UCSD-AML1 (cell line): ENCODE measurements at regions not wholly inside any gene's neighbourhood (a gene's known extent, or its start where the extent isn't known, plus 50 kb on each side); places are given as distances from the start of the nearest gene placed in this dataset.
"Not testable (repeated sequence)": the region's sequence is repeated elsewhere in the genome, so short reads cannot be mapped to it uniquely, and the experiment has no call there.

Experiments
- DNase-seq: peaks from one replicate; lab custom pipeline; 2025; ENCODE audit not compliant: unreplicated experiment; lab: John Stamatoyannopoulos, UW

DNA sequence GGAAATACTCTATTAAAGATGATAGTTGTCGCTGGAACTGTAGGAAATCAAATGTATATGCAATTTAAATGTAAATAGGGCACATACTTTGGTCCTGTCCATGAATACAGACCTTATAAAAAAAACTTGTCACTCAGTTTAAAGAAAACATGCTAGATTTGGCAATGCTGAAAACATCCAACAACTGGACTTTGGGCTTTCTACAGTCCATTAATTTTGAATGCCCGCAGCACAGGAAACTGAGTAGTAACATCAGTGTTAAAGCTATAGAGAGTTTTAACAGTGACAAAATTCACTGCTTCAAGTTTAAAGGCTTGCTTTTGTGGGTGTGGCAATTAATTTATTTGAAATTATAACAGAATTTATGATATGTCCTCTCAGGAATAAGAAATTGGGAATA lies 578.4 kb downstream of the TRIML1 start:
- DNase-seq, result no peak

DNA sequence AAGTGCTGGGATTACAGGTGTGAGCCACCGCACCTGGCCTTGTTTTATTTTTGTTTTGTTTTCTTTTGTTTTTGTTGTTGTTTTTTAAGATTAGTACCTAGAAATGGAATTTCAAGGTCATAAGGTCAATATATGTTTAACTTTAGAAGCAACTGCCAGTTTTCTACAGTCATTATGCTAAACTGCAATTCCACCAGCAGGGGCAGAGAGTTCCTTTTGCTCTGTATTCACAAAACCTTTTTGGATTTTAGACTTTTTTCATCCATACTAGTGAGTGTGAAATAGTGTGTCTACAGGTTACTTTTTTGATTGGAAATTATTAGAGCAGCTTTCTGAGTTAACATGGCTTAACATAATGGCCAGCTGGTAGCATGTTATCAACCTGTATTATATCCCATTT lies 580.6 kb downstream of the TRIML1 start:
- DNase-seq, result no peak

- no peak for DNase-seq
Observed at GRCh38 chr4:188722911-188723310, 583.7 kb downstream of the TRIML1 start.

GRCh38 chr4:188727746-188728145 lies 588.5 kb downstream of the TRIML1 start:
- no peak for DNase-seq

GRCh38 chr4:188728359-188728758 lies 589.1 kb downstream of the TRIML1 start:
- DNase-seq, result no peak

DNA sequence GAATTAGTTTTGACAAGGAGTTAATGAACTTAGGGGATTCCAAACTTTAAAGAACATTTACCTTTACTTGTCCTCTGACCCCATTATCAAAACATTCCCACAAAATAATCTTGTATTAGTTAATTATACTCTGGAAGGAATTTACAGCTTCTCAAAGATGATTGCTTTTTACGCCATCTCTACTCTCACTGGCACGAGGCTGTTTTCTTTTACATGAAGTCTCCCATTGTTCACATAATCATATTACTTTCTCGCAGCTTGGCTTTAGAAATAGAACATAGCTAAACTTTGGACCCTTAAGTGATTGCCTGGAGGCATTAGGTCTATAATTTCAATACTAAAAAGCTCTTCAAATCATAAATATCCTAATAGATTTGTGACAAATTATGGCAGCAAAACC lies 592.9 kb downstream of the TRIML1 start:
- DNase-seq, result no peak

DNA sequence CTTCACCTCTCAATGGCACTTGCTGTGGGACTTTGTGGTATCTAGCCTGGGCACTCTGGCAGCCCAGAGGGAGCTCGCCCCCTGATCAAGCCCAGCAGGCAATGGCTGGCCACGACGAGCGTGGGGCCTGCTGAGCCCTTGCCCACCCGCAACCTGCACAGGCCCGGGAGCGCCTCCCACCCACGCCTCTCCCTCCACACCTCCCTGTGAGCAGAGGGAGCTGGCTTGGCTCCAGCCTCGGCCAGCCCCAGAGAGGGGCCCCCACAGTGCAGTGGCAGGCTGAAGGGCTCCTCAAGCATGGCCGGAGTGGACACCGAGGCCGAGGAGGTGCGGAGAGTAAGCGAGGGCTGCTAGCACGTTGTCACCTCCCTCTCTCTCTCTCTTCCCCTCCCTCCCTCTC lies 595.8 kb downstream of the TRIML1 start:
- no peak for DNase-seq

DNA sequence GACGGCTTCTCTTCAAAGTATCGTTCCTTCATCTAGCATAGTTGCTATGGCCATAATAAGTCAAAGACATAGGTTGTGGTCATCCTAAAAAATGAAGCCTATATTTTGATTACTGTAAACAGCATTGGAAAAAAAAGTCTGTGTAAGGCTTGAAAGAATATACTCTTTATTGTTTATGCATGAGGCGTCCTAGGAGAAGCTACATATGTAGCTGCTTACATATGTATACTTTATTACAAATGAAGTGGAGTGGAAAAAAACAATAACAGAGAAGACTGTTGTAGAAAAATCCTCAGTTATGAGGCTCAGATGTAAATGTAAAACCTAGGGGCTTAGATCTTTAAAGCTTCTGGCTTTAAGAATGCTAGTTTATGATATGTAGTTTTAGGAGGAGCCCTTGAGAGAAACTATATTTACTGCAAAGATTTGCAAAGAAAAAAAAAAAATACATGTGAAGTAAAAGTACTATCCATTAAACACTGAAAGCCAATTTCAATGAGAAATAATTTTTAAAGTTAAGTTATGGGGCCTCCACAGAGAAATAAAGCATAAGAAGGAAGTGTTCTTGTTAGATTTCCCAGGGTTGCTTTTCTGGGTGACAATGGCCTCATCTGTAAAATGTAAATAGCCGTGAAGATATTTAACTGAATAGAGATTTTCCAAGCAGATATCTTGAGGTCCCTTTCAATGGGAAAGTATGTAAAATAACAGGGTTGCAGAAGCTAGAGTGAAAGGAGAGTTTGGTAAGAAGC lies 598.2 kb downstream of the TRIML1 start:
- no peak for DNase-seq

GRCh38 chr4:188738290-188738689 lies 599.0 kb downstream of the TRIML1 start:
- peak; percentile 8 for DNase-seq

DNA sequence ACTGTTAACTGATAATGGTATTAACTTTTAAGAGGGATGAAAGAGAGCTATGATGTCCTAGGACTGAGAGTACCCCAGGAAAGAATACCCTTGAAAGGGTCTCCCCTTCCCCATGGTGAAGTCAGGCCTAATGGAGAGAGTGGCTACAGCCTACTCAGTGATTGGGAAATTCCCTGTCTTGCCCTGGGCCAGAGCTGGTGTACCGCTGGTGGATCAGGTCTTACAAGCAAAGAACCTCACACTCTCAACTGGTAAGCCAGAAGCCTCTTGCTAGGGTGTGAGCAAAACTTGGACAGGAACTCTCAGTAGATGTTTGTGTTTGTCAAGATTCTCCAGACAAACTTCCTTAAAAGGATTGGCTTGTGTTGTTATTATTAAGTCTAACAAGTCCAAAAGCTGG lies 600.9 kb downstream of the TRIML1 start:
- DNase-seq, result not testable (repeated sequence)

DNA sequence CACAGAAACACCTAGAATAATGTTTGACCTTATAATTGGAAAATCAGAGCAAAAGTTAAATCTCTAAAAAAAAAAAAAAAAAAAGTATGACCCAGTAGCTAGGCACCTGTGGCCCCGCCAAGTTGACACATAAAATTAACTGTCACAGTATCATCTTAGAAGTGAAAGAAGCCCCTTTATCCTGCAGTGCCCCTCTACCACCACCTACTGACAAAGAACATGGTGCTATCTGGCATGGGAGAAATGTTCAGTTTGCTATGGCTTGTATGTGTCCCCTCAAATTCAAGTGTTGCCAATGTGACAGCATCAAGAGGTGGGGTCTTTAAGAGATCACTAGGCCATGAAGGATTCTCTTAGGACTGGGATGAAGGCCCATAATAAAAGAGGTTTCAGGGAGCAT lies 601.5 kb downstream of the TRIML1 start:
- DNase-seq, result not testable (repeated sequence)

DNA sequence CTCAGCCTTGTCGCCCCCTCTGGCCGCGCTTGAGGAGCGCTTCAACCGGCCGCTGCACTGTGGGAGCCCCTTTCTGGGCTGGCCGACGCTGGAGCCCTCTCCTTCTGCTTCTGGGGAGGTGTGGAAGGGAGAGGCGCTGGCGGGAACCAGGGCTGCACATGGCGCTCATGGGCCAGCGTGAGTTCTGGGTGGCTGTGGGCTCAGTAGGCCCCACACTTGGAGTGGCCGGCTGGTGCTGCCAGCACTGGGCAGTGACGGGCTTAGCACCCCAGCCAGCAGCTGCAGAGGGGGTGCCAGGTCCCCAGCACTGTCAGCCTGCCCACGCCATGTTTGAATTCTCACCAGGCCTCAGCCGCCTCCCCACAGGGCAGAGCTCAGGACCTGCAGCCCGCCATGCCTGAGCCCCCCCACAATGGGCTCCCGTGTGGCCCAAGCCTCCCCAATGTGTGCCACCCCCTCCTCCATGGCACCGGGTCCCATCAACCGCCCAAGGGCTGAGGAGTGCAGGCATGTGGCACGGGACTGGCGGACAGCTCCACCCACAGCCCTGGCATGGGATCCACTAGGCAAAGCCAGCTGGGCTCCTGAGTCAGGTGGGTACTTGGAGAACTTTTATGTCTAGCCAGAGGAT lies 615.2 kb downstream of the TRIML1 start:
- DNase-seq, result no peak

- no peak for DNase-seq
Observed at GRCh38 chr4:188767496-188767895, 628.3 kb downstream of the TRIML1 start.

GRCh38 chr4:188778905-188779304 lies 639.7 kb downstream of the TRIML1 start:
- DNase-seq, result no peak

- DNase-seq, result no peak
Observed at GRCh38 chr4:188779581-188779980, 640.3 kb downstream of the TRIML1 start.

GRCh38 chr4:188780028-188780427 lies 640.8 kb downstream of the TRIML1 start:
- DNase-seq, result no peak

DNA sequence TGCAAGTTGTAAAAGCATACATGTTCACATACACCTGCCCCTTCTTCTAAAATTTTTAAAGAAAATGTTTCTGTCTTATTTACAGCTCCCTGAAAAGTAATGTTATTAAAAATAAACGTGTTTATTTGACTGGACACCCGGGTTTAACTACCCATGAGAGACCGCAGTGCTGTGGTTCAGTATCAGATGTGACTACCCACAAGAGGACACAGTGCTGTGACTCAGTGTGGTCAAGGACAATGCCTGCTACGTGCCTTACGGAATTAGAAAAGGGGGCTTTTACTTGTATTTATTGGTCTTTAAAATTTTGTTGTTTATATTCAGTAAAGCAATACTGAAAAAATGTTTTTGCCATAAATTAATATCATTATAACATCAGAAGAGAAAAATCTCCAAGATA lies 641.4 kb downstream of the TRIML1 start:
- DNase-seq, result no peak

DNA sequence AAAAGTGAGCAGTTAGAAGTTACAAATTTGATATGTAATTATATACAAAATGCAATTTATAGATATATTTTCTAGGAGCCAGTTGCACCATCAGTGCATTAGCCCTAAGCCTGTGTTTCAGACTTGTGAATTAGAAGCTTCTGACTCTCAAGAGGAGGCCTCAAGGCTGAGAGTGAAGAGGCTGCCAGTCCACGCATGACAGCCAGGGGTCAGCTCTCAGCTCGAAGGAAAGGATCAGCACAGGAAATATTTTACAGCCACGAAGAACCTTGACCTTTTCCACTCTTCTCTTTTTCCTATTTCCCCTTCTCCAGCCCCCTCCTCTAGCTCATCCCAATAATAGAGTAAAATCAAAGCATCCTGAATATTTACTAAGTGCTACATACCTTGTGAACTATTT lies 642.4 kb downstream of the TRIML1 start:
- DNase-seq, result peak; percentile 11

GRCh38 chr4:188783175-188783574 lies 643.9 kb downstream of the TRIML1 start:
- DNase-seq, result no peak

DNA sequence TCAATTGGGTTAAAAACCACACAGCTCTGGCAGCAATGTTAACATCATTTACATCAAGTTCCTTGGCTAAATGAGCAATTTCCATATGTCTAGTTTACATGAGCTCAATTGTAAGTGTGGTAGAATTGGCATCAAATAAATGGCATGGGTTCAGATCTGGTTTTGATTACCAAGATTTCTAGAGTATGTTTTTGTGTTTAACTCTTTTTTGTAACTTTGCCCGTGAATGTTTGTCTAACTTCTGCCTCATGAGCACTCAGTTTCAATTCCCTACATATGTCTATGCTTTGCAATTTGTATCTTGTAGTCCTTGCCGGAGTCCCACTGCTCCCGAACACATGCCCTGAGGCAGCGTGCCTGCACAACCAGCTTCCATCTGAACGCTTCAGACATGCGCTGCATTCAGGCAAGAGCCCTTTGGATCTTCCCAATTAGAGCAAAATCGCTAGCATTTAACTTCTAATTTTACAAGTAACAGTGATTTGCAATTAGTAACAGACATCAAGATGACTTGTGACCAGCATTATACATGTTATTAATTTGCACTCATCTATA lies 644.4 kb downstream of the TRIML1 start:
- DNase-seq, result no peak

GRCh38 chr4:188796600-188796999 lies 657.4 kb downstream of the TRIML1 start:
- DNase-seq, result not testable (repeated sequence)

GRCh38 chr4:188797011-188797410 lies 657.8 kb downstream of the TRIML1 start:
- not testable (repeated sequence) for DNase-seq
